HG02840 (cell line): ENCODE measurements at regions not wholly inside any gene's neighbourhood (a gene's known extent, or its start where the extent isn't known, plus 50 kb on each side); places are given as distances from the start of the nearest gene placed in this dataset.
"Not testable (repeated sequence)": the region's sequence is repeated elsewhere in the genome, so short reads cannot be mapped to it uniquely, and the experiment has no call there.

Experiments
- ATAC-seq: cut with Tn5 transposase; IDR thresholded peaks from one replicate; pipeline ENCODE4 v1.9.1; 2021; ENCODE audit warnings: mild to moderate bottlenecking, moderate library complexity, moderate number of reproducible peaks; ENCODE audit not compliant: unreplicated experiment, low FRiP score

DNA sequence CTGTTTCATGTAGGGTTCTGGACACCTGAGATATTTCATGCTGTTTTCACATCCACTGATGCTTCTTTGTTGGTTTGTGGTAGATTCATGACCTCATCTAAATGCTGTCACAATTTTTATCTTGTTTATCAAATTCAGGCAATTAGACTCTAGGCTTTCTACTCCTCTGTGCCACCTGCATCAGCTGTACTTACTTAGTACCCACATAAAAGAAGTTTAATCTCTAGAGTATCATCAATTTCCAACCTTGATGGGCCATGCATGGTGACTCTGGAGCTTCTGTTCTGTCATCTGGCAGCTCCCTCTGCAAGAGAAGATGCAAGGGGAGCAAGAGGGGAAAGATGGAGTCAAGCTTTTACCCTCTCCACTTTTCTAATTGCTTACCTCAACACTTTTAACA lies 195.9 kb upstream of the VWC2 start:
- no peak for ATAC-seq

DNA sequence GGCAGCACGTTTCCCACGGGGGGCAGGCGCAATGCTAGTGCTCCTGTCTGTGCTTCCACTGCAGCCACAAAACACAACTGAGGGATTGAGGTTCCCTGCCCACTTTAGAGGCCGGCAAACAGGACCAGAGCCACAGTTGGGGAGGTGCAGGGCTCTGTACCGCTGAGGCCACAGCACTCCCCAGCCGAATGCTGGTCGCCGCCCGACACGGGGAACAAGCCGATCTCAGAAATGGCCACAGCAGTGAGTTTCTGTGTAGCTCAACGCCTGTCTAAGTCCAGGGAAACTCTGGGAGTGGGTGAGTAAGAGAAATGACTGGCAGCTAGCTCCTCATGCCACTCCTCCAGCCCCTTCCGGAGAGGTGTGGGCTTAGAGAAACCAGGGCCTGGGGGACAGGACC lies 194.0 kb upstream of the VWC2 start:
- ATAC-seq = no peak

DNA sequence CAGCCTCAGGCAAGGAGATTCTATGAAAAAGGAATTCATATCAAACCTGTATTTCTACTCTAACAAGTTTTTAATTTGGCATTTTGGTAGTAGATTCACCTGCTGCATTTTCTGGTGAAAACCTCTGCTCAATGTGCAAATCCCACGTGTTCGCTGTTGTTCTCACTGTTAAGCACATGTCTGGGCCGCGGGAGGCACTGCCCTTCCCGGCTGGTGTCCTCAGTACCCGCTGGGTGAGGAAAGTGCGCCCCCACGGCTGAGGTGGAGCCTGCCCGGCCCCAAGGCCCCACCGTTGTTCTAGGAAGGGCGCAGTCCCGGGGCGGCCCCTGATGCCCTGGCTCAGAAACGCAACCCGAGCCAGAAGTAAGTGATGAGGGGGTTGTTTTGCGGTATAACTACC lies 193.4 kb upstream of the VWC2 start:
- ATAC-seq = no peak

DNA sequence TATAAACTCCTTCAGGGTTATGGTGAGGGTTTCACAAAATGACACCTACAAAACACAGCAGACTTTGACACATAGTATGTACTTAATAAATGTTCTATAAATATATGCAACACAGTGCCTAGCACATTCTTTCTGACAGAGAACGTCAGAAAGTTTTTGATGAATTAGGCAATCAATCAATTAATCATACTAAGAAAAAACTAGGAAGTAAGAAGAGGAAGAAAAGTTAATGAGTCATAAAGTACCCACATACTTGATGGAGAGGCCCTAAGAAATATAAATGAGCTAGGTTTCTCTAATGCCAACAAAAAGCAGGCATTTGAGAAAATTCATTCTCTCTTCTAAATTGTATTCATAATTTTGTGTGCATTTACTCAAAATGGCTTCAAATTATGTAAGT lies 192.7 kb upstream of the VWC2 start:
- no peak for ATAC-seq

DNA sequence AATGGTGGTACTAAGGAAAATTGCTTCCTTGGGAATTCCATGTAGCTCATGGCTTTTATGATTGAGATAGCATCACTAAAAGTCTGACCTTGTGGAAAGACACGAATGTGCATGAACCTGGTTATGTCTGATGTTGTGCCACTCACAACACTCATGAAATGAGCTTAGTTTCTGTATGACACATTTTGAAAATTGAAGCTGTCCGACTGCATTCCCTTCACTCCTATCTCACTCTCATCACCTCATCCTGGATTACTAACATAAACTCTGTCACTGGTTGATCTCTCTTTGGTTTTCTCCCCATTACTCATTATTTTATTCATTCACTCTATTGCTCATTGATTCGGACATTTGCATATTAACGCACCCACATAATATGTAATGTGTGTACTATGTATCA lies 190.0 kb upstream of the VWC2 start:
- ATAC-seq = no peak

DNA sequence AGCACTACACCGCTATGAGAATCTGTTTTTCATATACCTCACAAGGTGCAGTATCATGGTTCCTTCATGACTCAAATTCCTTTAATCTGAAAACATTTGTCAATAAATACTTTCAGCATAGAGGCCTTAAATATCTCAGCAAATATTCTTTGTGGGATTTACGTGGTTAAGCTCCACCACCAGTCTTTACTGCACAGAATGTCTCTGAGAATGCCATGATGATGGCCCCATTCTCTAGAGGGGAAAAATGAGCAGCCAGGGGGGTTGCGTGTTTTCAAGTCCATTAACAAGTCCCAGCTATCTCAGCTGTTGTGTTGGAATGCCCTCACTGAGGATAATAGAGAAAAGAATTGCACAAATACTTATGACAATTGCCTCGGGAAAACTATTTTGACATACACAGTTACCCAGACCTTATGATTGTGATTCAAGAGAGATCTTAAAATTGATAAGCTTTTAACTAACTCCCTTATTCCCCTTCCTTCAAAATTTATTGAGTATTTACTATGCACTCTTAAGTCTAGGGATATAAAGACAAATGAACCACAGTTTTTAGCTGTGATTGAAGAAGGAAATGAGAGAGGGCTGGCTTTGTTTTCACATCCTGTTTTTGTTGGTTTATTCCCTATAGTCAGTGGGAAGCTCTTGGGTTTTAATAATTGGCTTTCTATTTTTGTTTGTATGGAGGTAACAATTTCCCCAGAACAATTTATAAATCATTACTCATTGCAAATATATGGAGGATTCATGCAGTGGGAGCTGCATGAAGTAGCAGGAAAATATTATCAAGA lies 176.5 kb upstream of the VWC2 start:
- ATAC-seq = no peak

DNA sequence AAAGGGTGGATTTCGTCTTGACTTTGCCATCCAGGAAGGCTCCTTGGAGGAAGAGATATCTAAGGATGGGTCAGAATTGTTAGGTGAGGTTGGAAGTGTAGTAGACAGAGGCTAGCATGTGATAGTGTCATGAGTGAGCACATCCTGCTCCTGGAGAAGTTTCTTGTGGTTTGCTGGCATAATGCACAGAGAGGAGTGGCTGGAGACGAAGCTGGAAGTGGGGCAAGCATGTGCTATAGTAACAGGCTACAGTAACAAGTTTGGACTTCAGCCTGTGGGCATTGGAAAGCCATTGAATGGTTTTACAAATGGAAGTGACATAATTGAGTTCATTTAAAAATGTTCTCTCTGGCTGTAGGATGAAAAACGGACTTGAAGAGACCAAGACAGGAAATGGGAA lies 175.6 kb upstream of the VWC2 start:
- no peak for ATAC-seq

DNA sequence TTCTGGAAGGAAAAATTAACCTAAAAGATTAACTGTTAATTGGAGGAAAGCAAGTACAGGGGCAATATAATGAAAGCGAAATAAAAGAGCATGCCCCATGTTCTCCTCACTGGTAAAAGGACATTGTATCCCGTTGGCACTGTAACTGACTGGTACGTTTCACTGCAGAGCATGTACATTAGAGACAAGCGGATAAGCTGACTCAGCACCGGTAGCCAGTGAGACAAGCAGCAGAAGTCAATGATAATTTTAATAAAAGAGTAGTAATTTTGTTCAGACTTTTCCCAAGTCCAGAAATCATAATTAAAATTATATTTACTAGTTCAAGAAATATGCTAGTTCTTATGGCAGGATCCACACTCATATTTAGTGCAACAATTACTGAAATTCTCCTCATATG lies 161.5 kb upstream of the VWC2 start:
- ATAC-seq = no peak

DNA sequence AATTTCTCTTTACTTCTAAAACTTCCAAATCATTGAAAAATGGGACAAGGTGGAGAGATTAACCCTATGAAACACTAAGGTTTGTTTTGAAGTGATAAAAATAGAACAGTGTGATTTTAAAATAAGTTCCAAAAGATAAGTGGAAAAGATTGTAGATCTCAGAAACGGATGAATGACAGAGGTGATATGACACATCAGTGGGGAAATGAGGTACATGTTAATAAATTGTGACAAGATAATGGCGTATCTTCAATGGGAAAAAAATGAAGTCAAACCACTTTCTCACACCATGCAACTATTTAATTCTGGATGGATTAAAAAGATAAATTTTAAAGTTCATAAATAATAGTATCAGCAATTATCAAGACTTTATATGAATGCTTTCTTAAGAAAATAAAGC lies 159.7 kb upstream of the VWC2 start:
- ATAC-seq = no peak

DNA sequence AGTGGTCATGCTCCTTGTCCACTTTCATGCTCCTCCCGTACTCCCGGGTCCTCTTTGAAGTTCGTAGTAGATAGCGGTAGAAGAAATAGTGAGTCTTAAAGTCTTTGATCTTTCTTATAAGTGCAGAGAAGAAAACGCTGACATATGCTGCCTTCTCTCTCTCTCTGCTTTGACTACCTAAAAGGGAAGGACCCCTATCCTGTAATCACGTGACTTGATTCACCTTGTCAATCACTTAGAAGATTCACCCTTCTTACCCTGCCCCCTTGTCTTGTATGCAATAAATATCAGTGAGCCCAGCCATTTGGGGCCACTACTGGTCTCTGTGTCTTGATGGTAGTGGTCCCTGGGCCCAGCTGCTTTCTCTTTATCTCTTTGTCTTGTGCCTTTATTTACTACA lies 158.5 kb upstream of the VWC2 start:
- not testable (repeated sequence) for ATAC-seq

DNA sequence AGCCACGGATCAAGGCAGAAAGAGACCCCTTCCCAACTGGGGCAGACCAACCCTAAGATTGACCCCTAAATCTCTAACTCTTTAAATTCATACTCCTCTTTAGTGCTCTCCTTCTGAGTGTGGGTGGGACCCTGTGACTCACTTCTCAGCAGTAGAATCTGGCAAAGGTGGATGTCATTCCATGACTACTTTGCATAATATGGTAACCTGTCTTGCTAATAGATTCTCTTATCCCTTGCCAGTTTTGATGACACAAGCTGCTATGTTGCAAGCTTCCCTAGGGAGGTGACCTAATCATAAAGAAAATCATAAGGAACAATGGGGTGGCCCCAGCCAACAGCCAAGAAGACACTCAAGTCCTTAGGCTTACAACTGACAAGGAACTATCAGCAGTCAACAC lies 155.4 kb upstream of the VWC2 start:
- no peak for ATAC-seq

DNA sequence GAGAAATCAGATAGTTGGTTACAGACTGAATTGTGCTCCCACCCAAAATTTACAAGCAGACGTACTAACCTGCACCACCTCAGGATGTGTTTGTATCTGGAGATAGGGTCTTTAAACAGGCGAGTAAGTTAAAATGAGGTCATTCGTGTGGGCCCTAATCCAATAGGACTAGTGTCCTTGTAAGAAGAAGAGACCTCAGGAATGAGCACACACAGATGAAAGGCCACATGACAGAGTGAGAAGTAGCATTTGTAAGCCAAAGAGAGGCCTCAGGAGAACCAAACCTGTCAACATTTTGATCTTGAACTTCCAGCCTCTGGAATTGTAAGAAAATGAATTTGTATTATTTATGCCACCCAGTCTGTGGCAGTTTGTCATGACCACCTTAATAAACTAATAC lies 149.5 kb upstream of the VWC2 start:
- ATAC-seq = no peak

DNA sequence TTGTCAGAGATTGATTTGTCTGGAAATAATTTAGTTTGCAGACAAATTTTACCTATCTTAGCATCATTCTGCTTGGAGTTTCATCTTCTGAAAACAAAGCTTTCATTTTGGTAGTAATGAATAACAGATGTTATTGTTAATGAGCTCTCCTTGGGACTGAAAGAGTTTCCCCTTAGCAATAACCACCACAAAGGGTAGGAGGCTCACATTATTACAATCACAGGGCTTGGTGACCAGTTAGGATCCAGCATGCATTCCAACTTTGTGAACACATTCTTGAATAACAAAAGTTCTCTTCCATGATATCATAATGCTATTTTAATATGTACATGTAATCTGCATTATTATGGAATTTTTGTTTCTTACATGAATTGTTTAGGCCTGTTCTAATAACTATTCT lies 148.8 kb upstream of the VWC2 start:
- no peak for ATAC-seq

DNA sequence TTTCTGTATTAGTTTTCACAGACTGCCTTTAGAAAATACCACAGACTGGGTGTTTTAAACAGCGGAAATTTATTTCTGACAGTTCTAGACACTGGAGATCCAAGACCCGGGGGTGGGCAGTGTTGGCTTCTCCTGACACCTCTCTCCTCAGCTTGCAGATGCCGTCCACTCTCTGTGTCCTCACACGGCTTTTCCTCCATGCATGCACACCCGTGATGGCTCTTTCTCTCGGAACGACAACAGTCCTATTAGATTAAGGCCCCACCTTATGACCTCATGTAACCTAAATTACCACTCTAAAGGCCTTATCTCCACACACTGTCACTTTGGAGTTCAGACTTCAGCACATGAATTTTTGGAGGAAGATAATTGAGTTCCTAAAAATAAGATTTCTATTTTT lies 142.9 kb upstream of the VWC2 start:
- ATAC-seq = no peak

DNA sequence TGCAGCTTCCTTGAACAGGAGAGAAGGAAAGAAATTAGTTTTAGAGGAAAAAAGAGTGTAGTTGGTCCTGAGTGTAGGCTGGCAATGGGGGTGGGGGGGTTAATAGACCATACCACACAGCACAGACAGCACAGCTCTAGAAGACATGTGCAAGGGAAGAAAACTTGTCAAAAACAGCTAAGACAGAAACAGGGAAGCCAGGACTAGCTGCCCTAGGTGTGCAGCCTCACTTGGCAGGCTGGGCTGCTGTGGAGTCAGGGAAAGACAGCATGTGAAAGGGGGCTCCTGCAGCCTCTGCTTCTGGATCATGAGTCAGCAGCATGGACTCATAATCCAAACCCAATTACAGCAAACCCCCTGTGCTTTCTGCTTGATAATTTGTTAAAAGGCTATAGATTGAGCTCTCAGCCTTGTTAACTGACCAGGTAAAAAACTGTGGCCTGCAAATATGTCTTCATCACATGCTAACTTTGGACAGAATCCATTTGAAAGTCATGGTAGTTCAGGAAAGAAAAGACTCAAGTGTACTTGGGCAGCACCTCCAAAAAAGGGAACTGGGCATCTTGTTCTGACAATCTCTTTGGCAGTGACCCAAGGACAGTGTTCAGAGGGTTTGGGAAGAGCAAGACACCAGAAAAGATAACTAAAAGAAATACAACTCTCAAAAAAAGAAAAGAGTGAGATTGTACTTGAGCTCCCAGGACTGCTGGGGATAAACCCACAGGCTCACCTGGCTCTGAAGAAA lies 142.2 kb upstream of the VWC2 start:
- no peak for ATAC-seq

DNA sequence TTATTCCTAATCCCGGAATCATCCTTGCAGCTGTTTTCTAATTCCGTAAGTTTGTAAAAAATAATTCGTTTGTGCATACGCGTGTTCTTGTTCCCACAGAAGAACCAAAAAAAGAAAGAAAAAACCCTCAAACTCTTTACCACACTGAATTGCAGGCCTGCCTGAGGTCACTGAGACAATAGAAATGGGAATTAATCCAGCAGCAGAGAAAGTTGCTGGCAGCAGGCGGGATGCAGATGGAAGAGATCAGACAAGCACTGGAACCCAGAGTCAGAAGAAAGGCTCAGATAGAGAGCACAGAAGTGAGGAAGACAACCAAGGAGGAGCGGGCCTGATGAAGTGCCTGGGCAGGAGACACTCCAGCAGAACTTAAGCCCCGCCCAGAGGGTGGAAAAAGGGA lies 141.5 kb upstream of the VWC2 start:
- no peak for ATAC-seq

DNA sequence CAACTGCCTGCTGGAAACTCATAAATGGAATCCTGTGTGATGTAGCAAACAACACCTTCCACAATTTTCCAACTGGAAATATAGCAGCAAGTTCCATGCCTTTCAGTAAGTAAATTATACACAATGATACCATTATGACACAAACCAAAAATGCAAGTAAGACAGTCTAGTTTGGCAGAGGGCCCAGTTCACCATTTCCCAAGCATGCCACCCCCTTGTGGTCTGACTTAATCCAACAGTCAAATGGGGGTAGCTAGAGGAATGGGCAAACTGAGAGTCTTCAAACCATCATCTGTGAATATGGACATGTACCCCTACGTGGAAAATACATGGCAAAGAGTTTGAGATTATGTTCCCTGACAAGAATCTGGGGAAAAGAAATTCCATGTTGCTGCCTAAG lies 137.6 kb upstream of the VWC2 start:
- no peak for ATAC-seq

DNA sequence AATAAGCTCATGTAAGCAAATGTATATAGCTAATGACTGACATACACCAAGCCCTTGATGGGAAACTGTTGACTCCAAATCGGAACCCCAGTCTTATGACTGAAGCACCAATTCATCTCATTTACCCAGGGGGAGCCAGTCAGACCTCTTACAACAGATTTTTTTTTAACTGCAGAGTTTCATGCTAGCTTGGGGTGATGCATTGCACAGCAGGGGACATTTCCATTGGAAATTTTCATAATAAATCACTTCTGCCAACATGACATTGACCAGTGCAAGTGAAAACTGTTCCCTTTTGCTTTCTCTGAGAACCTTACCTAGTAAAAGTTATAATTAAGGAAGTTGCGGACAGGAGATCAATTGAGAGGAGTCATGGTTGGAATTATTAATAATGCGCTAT lies 137.0 kb upstream of the VWC2 start:
- no peak for ATAC-seq

DNA sequence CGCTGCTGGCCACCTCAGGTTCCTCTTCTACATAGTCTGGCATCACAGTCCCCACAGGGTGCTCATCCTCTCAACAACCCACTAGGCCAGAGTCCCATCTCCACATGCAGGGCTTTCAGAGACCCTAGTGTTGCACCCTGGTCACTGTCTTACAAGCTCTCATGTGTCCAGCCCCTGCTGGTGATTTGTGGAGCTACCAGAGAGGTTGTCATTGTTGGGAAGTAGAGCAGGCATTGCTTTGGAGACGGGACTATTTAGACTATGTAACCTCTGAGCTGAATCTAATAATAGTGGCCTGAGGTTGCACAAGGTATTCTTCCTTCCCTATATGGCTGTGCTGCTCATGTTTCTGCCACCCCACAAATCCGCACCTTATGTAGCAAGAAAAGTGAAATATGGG lies 135.3 kb upstream of the VWC2 start:
- ATAC-seq = no peak

DNA sequence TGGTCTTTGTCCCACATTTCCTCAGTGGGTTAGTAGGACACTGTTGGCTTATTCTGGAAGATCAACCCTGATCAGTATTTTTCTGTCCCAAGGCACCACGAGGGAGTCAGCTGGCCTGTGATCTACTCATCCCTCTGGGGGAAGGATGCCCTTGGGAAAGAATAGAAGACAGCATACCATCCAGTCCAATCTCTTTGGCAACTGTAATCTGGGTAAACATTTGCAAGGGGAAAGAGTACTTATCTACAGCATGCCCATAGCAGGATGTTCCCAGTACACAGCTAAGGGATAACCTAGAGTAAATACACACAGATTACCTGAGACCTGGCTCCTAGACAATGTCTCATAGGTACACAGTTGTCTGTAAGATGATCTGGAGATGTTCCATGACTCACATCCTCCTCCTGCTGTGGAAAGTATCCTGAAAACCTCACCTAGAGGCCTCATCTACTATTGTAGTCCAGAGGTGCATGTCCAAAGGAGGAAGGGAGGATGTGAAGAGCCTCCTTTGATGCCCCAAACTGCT lies 134.3 kb upstream of the VWC2 start:
- no peak for ATAC-seq

DNA sequence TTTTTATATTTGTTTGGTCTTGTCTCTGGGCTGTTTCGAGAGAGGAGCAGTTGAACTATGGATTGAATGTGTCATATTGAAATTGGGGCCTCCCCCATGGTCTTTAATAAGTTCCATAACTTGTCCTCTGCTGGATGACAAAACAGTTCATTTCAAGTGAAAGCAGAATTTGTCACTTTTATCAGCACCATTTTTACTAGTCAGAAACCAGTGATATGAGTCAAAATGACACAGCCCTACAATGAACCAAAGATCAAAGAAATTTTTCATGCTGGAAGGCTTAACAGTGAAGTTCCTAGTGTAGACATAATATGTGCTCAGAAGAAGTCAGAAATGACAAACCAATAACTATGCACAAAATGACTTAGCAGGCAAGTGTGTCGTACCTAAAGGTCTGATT lies 133.6 kb upstream of the VWC2 start:
- no peak for ATAC-seq

DNA sequence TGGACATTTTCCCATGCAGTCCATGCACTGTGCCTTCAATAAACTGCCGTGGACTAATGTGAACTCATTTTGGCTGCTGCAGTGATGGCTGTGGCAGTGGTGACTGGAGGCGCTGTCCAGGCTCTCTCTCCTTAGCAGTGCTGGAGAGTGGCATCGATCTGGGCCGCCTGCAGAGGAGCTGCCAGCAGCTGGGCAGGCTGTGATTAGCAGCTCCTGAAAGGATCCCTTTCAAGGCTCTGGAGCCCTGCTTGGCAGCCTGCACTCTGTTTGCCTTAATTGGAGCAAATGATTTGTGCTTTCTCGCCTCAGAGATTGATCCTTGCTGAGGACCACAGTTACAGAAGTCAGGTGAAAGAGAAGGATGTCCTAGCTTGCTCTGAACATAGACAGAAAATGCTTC lies 130.1 kb upstream of the VWC2 start:
- ATAC-seq = no peak
